HL-60 (cell line): ENCODE measurements at regions not wholly inside any gene's neighbourhood (a gene's known extent, or its start where the extent isn't known, plus 50 kb on each side); places are given as distances from the start of the nearest gene placed in this dataset.

Source experiments
- DNase-seq, 2 experiments: peaks; one replicate each; pipeline ENCODE4 v3.0.0-alpha.2; 2010 to 2020; ENCODE audit warnings: low read depth in 1 of 2, low spot score in 1 of 2
- H3K27ac ChIP-seq: fragments of 250-450 bp; sonication (Bioruptor Pico); replicated peaks from 2 replicates; pipeline ENCODE4 v1.5.1; 2020; ENCODE audit warnings: mild to moderate bottlenecking, moderate library complexity
- H3K27me3 ChIP-seq: fragments of 250-450 bp; sonication (Bioruptor Pico); 2 replicates; pipeline ENCODE4 v1.5.1; 2021; ENCODE audit warnings: mild to moderate bottlenecking, moderate library complexity; ENCODE audit not compliant: insufficient read depth, poor library complexity, severe bottlenecking
- H3K4me3 ChIP-seq: replicated peaks from 2 replicates; pipeline ENCODE4 v1.5.1; 2011; ENCODE audit warnings: mild to moderate bottlenecking, control low read depth, low read length; ENCODE audit not compliant: insufficient read depth
- CTCF ChIP-seq: IDR thresholded peaks from one replicate; pipeline ENCODE4 v1.5.1; 2011; ENCODE audit warnings: low read length, control low read depth, inconsistent platforms; ENCODE audit not compliant: insufficient read depth
- GABPA ChIP-seq: IDR thresholded peaks from 2 replicates; pipeline ENCODE4 v1.6.1; 2012; ENCODE audit warnings: low read depth
- POLR2AphosphoS5 ChIP-seq: IDR thresholded peaks from 2 replicates; pipeline ENCODE4 v1.6.1; 2012; ENCODE audit warnings: low read depth
- REST ChIP-seq: IDR thresholded peaks from 2 replicates; pipeline ENCODE4 v1.6.1; 2012; ENCODE audit warnings: low read depth; ENCODE audit not compliant: insufficient replicate concordance
- SPI1 ChIP-seq: IDR thresholded peaks from 2 replicates; pipeline ENCODE4 v1.6.1; 2012; ENCODE audit warnings: low read depth, mild to moderate bottlenecking, borderline replicate concordance

GRCh38 chr2:144137705-144138428, 382.1 kb downstream of the ZEB2 start:
- H3K4me3 ChIP-seq: no peak overlapping the region
- no peak for DNase-seq
- H3K27ac ChIP-seq: no peak overlapping the region; the same call in 1 of the 2 replicates
- TF ChIP-seq POLR2AphosphoS5 (no peak), SPI1 (peak; percentile 60)
- H3K27me3 ChIP-seq: no peaks in the 10 kb centered on the region

GRCh38 chr2:144137272-144137671, 382.6 kb downstream of the ZEB2 start:
- TF ChIP-seq POLR2AphosphoS5 (no peak), SPI1 (no peak), REST (no peak)
- no peak for DNase-seq
- H3K27me3 ChIP-seq: no peaks in the 10 kb centered on the region
- no peak overlapping the region; the same call in 1 of the 2 replicates for H3K27ac ChIP-seq
- no peak overlapping the region for H3K4me3 ChIP-seq

- H3K27me3 ChIP-seq: no peaks in the 10 kb centered on the region
- H3K27ac ChIP-seq: no peak overlapping the region
- TF ChIP-seq POLR2AphosphoS5 (no peak), CTCF (no peak), GABPA (no peak), SPI1 (no peak), REST (no peak)
- no peak for DNase-seq
- no peak overlapping the region for H3K4me3 ChIP-seq
These were observed 383.5 kb downstream of the ZEB2 start for GRCh38 chr2:144136297-144137010.

- Histone ChIP-seq H3K4me3 (no peak overlapping the region), H3K27me3 (no peaks in the 10 kb centered on the region), H3K27ac (no peak overlapping the region)
- no peak for DNase-seq
- TF ChIP-seq POLR2AphosphoS5: no peak
- TF ChIP-seq REST: no peak
- TF ChIP-seq SPI1: peak; percentile 25; the same call in 1 of the 2 replicates
- TF ChIP-seq GABPA: no peak
These were observed 385.8 kb downstream of the ZEB2 start for GRCh38 chr2:144133936-144134665.
